GM21526 (cell line): ENCODE measurements at regions not wholly inside any gene's neighbourhood (a gene's known extent, or its start where the extent isn't known, plus 50 kb on each side); places are given as distances from the start of the nearest gene placed in this dataset.
"Not testable (repeated sequence)": the region's sequence is repeated elsewhere in the genome, so short reads cannot be mapped to it uniquely, and the experiment has no call there.

ENCODE experiments used
- ATAC-seq: cut with Tn5 transposase; IDR thresholded peaks from one replicate; pipeline ENCODE4 v1.9.1; 2021; ENCODE audit warnings: moderate library complexity; ENCODE audit not compliant: unreplicated experiment, low FRiP score

DNA sequence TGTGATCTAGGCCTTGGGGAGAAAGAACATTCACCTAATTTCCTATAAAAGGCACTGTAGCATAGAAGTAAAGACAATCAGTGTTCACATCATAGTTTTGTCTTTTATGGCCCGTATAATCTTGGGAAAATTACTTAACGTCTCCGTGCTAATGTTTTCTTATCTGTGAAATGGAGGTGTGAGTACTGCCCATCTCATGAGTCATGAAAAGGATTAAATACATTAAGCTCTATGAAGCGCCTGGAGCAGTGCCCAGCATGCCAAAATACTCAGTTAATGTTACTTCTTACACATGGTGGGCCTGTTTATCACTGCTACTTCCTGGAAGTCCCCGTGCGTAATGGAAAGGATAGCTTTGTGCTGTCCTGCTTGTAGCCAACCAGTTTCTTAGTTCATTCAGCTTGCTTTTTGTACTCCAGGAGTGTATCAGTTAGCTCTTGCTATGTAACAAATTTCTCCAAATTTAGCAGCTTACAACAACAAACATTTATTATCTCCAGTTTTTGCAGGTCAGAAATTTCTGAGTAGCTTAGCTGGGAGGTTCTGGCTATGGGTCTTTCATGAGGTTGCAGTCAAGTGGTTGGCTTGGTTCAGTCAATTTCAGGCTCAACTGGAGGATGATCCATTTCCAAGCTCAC lies 103.6 kb upstream of the BMP2 start:
- ATAC-seq: no peak

DNA sequence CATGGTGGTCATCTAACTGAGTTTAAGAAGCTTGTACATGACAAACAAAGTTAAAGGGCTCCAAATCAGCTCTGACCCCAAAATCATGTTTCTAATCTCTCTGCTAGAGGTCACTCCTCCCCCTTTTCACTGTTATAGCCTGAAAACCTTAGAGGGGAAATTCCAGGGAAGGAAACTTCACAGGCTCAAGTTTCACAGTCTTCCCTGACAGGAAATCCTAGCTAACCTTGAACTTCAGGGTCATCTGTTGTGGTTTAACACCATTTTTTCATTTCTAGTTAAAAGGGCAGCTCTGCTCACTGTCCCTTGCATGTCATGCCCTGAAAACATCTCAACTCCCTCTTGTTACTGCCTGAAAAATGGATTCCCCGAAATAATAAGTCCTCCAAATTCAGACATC lies 104.4 kb upstream of the BMP2 start:
- ATAC-seq: no peak

DNA sequence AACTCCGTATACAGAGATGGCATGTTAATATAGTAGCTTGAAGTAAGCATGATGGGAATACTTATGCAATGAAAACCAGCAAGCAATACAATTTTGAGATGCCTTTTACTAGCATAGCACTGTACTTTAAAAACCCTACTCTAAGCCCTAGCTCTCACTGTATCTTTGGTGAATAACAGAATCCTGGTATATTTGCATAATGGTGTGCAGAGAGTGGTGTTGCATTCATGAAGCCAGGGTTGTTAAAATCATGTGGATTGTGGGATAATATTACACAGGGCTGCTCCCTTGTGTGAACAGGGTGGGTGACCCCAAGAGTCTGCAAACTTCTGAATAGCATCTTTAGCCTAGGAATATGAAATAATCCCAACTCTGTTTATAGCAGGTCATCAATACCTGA lies 105.2 kb upstream of the BMP2 start:
- no peak for ATAC-seq

- no peak for ATAC-seq
Observed at GRCh38 chr20:6660441-6660840, 107.0 kb upstream of the BMP2 start.

- not testable (repeated sequence) for ATAC-seq
Observed at GRCh38 chr20:6658909-6659308, 108.6 kb upstream of the BMP2 start.

- no peak for ATAC-seq
Observed at GRCh38 chr20:6657904-6658303, 109.6 kb upstream of the BMP2 start.

- ATAC-seq: no peak
Observed at GRCh38 chr20:6657111-6657510, 110.4 kb upstream of the BMP2 start.

DNA sequence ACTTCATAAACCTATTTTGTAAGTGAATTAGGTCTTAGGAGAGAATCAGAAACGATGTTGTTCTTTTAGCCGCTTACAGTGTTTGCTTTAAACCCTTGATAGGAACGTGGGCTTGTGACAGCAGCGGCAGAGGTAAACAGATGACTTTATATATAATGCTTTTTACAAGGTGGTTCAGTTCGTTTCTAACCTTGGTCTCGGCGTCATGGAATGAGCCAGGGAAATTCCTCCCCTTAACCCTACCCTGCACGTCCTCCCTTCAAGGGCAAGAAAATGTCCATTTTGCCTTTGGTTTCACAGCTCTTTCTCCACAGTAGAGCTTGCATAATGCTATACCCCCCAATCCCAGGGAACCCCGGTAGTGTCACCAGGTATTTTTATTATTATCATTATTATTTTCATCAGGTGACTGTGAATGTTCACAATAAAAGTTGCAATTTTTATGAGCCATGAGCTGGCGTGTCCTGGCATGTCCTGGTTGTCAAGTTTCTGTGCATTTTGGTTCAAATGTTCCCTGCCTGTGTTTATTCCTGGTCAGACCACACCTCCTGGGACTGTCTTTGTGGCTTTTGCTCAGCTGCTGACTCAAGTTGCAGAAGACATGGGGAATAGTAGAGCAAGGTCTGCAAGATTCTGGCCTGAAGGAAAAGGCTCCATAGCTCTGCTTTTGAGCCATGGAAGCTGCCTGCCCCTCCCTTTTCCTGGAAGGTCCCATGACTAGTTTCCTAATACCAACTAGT lies 112.8 kb upstream of the BMP2 start:
- ATAC-seq: no peak

- ATAC-seq: no peak
Observed at GRCh38 chr20:6651561-6651960, 115.9 kb upstream of the BMP2 start.

GRCh38 chr20:6651016-6651415 lies 116.5 kb upstream of the BMP2 start:
- ATAC-seq: no peak

GRCh38 chr20:6646021-6646636 lies 121.4 kb upstream of the BMP2 start:
- no peak for ATAC-seq

DNA sequence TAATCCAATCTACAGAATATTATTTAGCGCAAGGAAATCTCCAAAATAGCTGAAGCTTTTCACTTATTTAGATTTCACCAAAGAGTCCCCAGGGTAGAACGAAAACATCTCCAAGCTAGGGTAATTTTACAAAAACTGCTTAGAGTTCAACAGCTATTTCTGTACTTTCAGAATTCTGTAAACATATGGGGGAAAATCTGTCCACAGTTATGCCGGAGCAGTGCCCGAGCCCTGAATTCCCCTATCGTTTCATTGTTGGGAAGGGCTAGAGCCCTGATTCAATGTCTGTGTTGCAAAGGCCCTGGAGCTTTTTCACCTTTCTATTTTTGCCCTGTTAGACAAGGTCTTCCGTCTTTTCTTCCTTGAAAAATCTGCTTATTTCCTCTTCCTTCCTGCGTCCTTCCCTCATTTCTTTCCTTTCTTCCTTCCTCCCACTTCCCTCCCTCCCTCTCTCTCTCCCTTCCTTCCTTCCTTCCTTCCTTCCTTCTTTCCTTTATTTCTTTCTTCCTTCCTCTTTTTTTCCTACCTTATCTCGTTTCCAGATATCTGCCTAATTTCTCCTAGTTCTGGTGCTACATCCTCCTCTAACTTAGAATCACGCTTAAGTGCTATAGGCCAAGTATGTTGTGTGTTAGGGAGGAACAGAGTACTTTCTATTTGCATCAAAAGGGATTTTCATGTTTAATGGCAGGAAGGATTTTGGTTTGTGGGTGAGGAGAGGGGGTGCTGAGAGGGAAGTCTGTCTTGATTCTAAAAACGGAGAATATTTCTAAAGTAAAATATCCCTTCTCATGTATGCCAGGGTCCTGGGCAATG lies 122.5 kb upstream of the BMP2 start:
- ATAC-seq: no peak

DNA sequence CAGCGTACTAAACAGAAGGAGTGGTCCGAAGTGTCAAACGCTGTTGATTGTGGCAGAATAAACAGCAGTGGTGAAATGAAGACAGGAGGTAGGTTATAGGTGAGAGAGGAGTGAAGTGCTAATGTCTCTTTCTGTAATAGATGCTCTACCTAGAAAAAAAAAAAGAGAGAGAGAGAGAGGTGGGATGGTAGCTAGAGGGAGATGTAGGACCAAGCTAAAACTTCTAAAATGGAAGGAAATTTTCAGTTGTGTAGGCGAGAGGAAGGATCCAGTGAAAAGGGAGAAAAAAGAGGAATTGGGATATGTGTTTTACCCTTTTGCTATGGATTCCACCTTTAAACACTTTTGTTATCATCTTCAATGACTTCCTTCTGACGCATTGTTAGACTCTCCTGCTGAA lies 126.5 kb upstream of the BMP2 start:
- no peak for ATAC-seq

DNA sequence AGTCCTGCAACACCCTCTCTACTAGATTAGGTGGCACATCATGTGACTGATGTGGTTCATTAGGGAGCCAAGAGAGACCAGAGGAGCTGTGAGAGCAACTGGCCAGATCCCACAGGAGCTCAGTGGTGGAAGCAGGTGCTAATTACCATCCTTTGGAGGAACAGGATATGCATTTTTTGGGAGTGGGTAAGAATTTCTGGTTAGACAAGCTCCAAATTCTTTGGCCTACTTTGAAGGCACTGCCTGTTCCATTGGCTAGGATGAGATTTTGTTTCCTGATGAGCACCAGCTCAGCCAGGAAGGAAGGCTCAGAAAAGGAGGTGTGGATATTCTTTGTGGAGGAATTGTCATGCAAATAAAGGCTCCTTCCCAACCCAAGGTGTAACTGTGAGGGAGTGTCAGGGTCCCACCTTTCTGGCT lies 130.3 kb upstream of the BMP2 start:
- ATAC-seq: no peak

DNA sequence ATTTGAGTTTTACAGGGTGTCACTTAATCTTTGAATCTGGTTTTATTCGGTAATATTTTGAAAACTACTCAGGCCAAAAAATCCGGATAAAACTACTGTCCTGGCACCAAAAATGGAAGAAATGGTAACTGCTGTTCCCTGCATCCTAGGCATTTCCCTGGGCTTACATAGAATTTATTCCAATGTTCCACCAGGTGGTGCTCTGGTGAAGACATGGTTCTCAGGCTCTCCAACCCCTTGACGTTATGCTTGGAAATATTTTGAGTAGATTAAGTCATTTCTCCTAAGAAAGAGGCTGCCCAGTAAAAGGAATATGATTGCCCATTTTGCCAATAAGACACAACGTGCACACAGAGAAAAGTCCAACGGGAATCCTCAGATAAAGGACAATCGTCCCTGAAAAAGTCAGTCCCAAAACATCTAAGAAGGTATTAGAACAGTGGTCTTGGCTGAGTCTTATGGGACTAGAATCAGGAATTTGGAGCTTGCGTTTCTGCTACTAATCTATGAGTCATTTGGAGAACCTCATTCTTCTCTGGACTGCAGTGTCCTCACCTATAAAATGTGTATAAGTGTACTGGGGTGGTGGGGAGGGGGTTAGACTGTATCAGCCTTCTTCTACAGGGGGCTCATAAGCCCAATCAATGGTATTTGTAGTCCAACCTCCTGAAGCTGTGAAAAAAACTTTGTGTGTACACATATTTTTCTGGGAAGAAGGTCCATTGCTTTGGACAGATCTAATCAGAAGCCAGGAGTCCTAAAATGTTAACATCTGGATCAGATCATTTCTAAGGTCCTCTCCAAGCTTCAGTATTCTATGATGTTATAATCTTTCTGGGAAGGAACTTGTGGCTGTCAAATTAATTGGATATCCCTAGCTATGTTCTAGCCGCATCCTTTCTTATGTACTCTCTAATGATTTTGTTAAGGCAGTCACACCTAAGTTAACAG lies 131.0 kb upstream of the BMP2 start:
- no peak for ATAC-seq

- ATAC-seq: no peak
Observed at GRCh38 chr20:6635034-6635736, 132.3 kb upstream of the BMP2 start.

GRCh38 chr20:6632187-6632586 lies 135.3 kb upstream of the BMP2 start:
- no peak for ATAC-seq

GRCh38 chr20:6630514-6630913 lies 137.0 kb upstream of the BMP2 start:
- ATAC-seq: no peak

- ATAC-seq: no peak
Observed at GRCh38 chr20:6629564-6629963, 137.9 kb upstream of the BMP2 start.
